ENCODE measurements at regions not wholly inside any gene's neighbourhood (a gene's known extent, or its start where the extent isn't known, plus 50 kb on each side); places are given as distances from the start of the nearest gene placed in this dataset.

GRCh38 chr3:39593341-39593740 is 125.9 kb downstream of the MOBP start:
- H3K27ac ChIP-seq, result no peak overlapping the region
- intact Hi-C loops (cut with DNase I), result no loop called here
- H3K4me1 ChIP-seq, result no peaks in the 10 kb centered on the region
- TF ChIP-seq, protein P1, sequence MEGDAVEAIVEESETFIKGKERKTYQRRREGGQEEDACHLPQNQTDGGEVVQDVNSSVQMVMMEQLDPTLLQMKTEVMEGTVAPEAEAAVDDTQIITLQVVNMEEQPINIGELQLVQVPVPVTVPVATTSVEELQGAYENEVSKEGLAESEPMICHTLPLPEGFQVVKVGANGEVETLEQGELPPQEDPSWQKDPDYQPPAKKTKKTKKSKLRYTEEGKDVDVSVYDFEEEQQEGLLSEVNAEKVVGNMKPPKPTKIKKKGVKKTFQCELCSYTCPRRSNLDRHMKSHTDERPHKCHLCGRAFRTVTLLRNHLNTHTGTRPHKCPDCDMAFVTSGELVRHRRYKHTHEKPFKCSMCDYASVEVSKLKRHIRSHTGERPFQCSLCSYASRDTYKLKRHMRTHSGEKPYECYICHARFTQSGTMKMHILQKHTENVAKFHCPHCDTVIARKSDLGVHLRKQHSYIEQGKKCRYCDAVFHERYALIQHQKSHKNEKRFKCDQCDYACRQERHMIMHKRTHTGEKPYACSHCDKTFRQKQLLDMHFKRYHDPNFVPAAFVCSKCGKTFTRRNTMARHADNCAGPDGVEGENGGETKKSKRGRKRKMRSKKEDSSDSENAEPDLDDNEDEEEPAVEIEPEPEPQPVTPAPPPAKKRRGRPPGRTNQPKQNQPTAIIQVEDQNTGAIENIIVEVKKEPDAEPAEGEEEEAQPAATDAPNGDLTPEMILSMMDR (IDR thresholded peaks at IDR 0.05), result no peak
- TF ChIP-seq POLR2A (IDR thresholded peaks at IDR 0.05), result no peak
- TF ChIP-seq POLR2AphosphoS5 (IDR thresholded peaks at IDR 0.05; ENCODE audit: insufficient read depth in 1 of 2, low read depth in 1 of 2), result no peak
- no peaks in the 10 kb centered on the region for H3K27me3 ChIP-seq
- no peaks in the 10 kb centered on the region for H3K9me3 ChIP-seq
- H3K36me3 ChIP-seq, result no peaks in the 10 kb centered on the region
- H3K4me3 ChIP-seq, result no peak overlapping the region
- DNase-seq (ENCODE audit: extremely low spot score in 2 of 2), result no peak

DNA sequence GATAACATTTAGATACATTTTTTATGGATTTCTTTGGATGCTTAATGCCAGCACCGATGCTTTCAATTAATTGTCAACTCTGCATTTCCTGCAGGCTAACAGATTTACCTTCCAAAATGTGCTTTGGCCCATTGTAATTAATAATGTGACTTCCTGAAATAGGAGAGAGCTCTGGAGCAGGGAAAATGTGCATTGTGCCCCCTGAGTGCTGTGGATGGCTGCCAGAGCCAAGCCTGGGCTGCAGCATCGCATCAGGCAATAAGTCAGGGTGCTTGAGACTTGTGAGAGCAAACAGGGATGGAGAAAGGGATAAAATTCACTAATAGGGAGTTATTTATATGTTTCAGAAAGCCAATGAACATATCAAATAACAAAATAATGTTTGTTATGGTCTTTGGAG is 133.8 kb downstream of the MOBP start:
- H3K27me3 ChIP-seq, result no peaks in the 10 kb centered on the region
- no peaks in the 10 kb centered on the region for H3K4me1 ChIP-seq
- TF ChIP-seq, protein P1 (IDR thresholded peaks at IDR 0.05), result no peak
- TF ChIP-seq POLR2A (IDR thresholded peaks at IDR 0.05) (no peak), POLR2AphosphoS5 (IDR thresholded peaks at IDR 0.05; ENCODE audit: insufficient read depth in 1 of 2, low read depth in 1 of 2) (no peak)
- intact Hi-C loops (cut with DNase I), result no loop called here
- H3K4me3 ChIP-seq, result no peak overlapping the region
- no peaks in the 10 kb centered on the region for H3K9me3 ChIP-seq
- no peak overlapping the region for H3K27ac ChIP-seq
- no peak for DNase-seq (ENCODE audit: extremely low spot score in 2 of 2)
- no peaks in the 10 kb centered on the region for H3K36me3 ChIP-seq

DNA sequence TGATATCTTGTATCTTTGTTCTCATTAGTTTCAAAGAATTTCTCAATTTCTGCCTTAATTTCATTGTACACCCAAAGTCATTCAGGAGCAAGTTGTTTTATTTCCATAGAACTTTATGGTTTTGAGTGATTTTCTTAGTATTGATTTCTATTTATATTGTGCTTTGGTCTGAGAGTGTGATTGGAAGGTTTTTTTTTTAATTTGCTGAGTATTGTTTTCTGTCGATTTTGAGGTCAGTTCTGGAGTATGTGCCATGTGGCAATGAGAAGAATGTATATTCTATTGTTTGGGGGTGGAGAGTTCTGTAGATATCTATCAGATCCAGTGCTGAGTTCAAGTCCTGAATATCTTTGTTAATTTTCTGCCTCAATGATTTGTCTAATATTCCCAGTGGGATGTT is 138.4 kb downstream of the MOBP start:
- no peak overlapping the region for H3K27ac ChIP-seq
- intact Hi-C loops (cut with DNase I), result no loop called here

GRCh38 chr3:39626198-39626597 is 158.7 kb downstream of the MOBP start:
- intact Hi-C loops (cut with DNase I), result no loop called here
- no peak overlapping the region for H3K27ac ChIP-seq
- TF ChIP-seq POLR2A (IDR thresholded peaks at IDR 0.05) (no peak), POLR2AphosphoS5 (IDR thresholded peaks at IDR 0.05; ENCODE audit: insufficient read depth in 1 of 2, low read depth in 1 of 2) (no peak)
- TF ChIP-seq, protein P1 (IDR thresholded peaks at IDR 0.05), result no peak
- H3K36me3 ChIP-seq, result no peaks in the 10 kb centered on the region
- H3K9me3 ChIP-seq, result no peaks in the 10 kb centered on the region
- no peaks in the 10 kb centered on the region for H3K27me3 ChIP-seq
- H3K4me3 ChIP-seq, result no peak overlapping the region
- H3K4me1 ChIP-seq, result no peaks in the 10 kb centered on the region
- DNase-seq (ENCODE audit: extremely low spot score in 2 of 2), result no peak

More for the DNA sequence above, 138.4 kb downstream of the MOBP start:
- no peak for DNase-seq (ENCODE audit: extremely low spot score in 2 of 2)
- Histone ChIP-seq H3K4me1 (no peaks in the 10 kb centered on the region), H3K9me3 (no peaks in the 10 kb centered on the region), H3K27me3 (no peaks in the 10 kb centered on the region), H3K4me3 (no peak overlapping the region), H3K36me3 (no peaks in the 10 kb centered on the region)
- TF ChIP-seq POLR2AphosphoS5 (IDR thresholded peaks at IDR 0.05; ENCODE audit: insufficient read depth in 1 of 2, low read depth in 1 of 2) (no peak), POLR2A (IDR thresholded peaks at IDR 0.05) (no peak)
- TF ChIP-seq, protein P1 (IDR thresholded peaks at IDR 0.05), result no peak

DNA sequence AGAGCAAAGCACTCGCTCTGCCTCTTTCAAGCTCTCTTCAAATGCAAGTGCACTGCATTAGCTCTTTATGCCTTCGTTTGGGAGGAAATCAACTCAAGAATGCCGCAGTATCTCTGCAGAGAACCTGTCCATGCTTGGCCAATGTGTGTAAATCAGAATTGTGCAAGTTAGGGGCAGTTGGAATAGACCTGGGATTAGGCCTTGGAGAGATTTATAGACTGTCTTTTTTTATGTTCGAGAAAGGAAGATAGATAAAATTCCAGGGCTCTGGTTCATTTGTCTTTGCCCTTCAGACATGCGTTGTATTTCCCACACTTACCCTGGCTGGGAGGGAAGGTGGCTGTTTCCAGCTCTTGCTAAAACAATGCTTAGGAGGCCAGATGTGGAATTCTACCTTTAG is 163.7 kb downstream of the MOBP start:
- TF ChIP-seq POLR2A (IDR thresholded peaks at IDR 0.05), result no peak
- TF ChIP-seq POLR2AphosphoS5 (IDR thresholded peaks at IDR 0.05; ENCODE audit: insufficient read depth in 1 of 2, low read depth in 1 of 2), result no peak
- TF ChIP-seq, protein P1 (IDR thresholded peaks at IDR 0.05), result no peak
- H3K27me3 ChIP-seq, result no peaks in the 10 kb centered on the region
- no peak for DNase-seq (ENCODE audit: extremely low spot score in 2 of 2)
- no peaks in the 10 kb centered on the region for H3K4me1 ChIP-seq
- H3K9me3 ChIP-seq, result no peaks in the 10 kb centered on the region
- intact Hi-C loops (cut with DNase I), result no loop called here
- H3K36me3 ChIP-seq, result no peaks in the 10 kb centered on the region
- no peak overlapping the region for H3K27ac ChIP-seq
- H3K4me3 ChIP-seq, result no peak overlapping the region

All from vagina (tissue), 2 donors.